Bronchial epithelial cell (primary cell): ENCODE measurements at regions not wholly inside any gene's neighbourhood (a gene's known extent, or its start where the extent isn't known, plus 50 kb on each side); places are given as distances from the start of the nearest gene placed in this dataset.
A peak's percentile ranks its signal among the peaks of the same experiment; 100 is the strongest.
"Not testable (repeated sequence)": the region's sequence is repeated elsewhere in the genome, so short reads cannot be mapped to it uniquely, and the experiment has no call there.

ENCODE experiments used
- DNase-seq: peaks from one replicate; pipeline ENCODE4 v3.0.0-alpha.2; 2010; ENCODE audit warnings: low read depth
- FAIRE-seq: peaks from 2 replicates; lab custom pipeline; 2011; peaks lifted over from hg19 to GRCh38; lab: Jason Lieb, UNC
- H3K27me3 ChIP-seq: 2 replicates; pipeline ENCODE4 v1.5.1; 2011; ENCODE audit warnings: low read length; ENCODE audit not compliant: control insufficient read depth, insufficient read depth
- H3K36me3 ChIP-seq: 2 replicates; pipeline ENCODE4 v1.5.1; 2011; ENCODE audit warnings: low read length; ENCODE audit not compliant: control insufficient read depth, insufficient read depth
- H3K4me3 ChIP-seq: 2 replicates; pipeline ENCODE4 v1.5.1; 2011; ENCODE audit warnings: mild to moderate bottlenecking, low read depth, low read length, control low read depth
- TF ChIP-seq, protein P1 (sequence below): IDR thresholded peaks from 2 replicates; pipeline ENCODE4 v1.5.1; 2011; ENCODE audit warnings: mild to moderate bottlenecking, moderate library complexity, low read length, control low read depth, inconsistent platforms; ENCODE audit not compliant: insufficient read depth, severe bottlenecking

DNA sequence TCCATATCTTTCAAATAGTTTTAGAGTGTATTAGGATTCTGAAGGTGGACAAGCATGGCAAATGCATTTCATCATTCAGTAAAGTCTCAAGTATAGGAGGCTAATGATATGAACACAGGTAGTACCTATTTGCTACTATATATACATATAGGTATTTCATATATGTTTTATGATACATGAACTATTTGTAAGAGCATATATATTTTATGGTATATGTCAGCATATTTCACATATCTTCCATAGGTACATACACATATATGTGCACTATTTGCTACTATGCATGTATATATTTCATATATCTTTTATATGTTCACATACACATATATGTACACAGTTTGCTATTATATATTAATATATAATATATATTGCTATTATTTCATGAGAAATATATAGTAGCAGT, 1291.7 kb upstream of the MIR17HG start:
- H3K36me3 ChIP-seq = no peaks in the 10 kb centered on the region
- TF ChIP-seq, protein P1, sequence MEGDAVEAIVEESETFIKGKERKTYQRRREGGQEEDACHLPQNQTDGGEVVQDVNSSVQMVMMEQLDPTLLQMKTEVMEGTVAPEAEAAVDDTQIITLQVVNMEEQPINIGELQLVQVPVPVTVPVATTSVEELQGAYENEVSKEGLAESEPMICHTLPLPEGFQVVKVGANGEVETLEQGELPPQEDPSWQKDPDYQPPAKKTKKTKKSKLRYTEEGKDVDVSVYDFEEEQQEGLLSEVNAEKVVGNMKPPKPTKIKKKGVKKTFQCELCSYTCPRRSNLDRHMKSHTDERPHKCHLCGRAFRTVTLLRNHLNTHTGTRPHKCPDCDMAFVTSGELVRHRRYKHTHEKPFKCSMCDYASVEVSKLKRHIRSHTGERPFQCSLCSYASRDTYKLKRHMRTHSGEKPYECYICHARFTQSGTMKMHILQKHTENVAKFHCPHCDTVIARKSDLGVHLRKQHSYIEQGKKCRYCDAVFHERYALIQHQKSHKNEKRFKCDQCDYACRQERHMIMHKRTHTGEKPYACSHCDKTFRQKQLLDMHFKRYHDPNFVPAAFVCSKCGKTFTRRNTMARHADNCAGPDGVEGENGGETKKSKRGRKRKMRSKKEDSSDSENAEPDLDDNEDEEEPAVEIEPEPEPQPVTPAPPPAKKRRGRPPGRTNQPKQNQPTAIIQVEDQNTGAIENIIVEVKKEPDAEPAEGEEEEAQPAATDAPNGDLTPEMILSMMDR = no peak
- no peaks in the 10 kb centered on the region for H3K27me3 ChIP-seq
- H3K4me3 ChIP-seq = no peak overlapping the region
- FAIRE-seq (no peak), DNase-seq (no peak)

DNA sequence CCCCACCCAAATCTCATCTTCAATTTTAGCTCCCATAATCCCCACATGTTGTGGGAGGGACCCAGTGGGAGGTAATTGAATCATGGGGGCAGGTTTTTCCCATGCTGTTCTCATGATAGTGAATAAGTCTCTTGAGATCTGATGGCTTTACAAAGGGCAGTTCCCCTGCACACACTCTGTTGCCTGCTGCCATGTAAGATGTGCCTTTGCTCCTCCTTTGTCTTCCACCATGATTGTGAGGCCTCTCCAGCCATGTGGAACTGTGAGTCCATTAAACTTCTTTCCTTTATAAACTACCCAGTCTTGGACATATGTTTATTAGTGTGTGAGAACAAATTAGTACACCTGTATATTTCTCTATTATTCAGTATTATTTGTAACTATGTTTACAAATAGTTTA, 1283.3 kb upstream of the MIR17HG start:
- H3K36me3 ChIP-seq, FAIRE-seq, H3K27me3 ChIP-seq, DNase-seq, H3K4me3 ChIP-seq: not testable (repeated sequence)

DNA sequence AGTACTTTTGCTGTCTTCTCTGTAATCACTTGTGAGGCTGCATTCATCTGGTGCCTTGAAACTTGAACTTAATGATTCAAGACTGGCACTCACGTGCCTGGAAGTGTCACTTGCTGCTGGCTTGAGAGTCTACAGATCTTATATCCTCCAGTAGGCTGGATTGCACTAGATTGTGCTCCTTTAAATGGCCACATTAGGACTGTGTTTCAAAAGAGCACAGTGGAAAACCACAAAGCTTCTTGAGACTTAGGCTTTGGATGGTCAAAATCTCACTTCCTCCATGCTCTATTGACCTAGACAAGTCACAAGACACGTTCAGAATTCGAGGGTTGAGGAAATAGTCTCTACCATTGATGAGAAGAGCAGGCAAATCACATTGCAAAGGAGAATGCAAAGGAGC, 1278.8 kb upstream of the MIR17HG start:
- TF ChIP-seq, protein P1 = no peak
- FAIRE-seq (no peak), DNase-seq (no peak)
- no peaks in the 10 kb centered on the region for H3K27me3 ChIP-seq
- no peak overlapping the region for H3K4me3 ChIP-seq
- no peaks in the 10 kb centered on the region for H3K36me3 ChIP-seq

DNA sequence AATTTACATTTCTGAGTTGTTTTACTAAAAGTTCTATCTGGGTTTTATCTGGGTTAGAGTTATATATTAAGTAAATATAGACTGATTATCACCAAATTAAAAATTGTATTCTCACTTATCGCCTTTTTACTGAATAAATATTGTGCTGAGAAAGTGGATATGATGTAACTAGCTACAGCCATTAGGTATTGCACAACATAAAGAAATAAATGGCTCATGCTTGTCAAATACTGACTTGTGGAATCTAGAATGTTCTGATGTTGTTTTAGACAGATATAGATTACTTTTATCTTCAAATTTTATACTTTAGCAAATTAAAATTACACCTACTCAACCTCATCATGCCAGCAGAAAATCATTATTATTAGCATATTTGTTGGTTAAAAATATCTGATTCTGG, 1277.1 kb upstream of the MIR17HG start:
- TF ChIP-seq, protein P1 = no peak
- FAIRE-seq = no peak
- Histone ChIP-seq H3K27me3 (no peaks in the 10 kb centered on the region), H3K36me3 (no peaks in the 10 kb centered on the region), H3K4me3 (no peak overlapping the region)
- peak; percentile 38 for DNase-seq

DNA sequence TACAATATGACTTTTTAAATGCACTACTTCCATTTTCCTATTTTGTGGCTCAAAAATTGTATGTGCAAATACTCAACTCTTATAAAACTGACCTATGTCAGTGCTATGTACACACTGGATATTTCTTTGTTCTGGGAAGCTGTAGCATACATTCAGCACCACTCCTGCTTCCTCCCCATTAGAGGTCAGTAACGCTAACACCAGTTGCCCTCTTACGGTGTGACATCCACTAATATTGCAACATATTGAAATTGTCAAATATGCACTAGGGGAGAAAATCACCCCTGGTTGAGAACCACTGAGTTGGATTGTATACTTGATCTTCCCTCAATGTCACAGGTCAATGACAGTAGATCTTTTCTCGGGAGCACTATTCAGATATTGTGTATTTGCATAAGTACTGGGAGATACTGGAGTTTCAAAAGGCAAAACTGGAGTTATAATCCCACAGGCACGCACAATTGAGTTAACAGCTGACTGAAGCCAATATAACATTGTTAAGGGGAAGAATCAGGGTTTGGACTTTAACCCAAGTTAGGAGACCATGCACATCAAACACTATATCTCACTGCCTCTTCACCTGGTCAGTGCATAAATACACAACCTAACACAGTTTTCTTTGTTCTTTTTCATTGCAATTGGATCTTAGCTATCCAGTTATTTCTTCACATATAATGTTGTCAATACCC, 1276.5 kb upstream of the MIR17HG start:
- Histone ChIP-seq H3K4me3 (no peak overlapping the region), H3K27me3 (no peaks in the 10 kb centered on the region), H3K36me3 (no peaks in the 10 kb centered on the region)
- TF ChIP-seq, protein P1 = no peak
- FAIRE-seq (no peak), DNase-seq (no peak)

DNA sequence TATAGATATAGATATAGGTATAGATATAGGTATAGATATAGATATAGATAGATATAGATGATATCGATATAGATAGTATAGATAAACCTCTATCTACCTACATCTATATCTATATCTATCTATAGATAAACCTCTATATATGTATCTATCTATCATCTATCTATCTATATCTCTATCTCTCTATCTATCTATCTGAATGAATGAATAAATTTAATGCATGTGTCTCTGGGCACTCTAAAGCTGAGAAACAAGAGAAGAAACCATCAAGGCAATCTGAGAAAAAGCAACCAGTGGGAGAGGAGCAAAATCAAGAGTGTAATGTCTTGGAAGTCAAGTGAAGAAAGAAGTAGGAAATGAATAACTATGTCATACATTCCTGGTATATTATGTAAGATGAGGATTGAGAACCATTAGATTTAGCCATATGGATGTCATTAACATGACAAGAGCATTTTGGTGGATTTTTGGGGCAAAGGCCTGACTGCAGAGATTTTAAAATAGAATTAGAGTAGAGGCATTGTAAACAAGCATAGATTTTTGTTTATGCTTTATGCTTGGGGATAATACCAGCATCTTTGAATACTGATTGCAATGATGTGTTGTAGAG, 1262.7 kb upstream of the MIR17HG start:
- no peak for FAIRE-seq
- DNase-seq = peak; percentile 8

More for the DNA sequence above, 1262.7 kb upstream of the MIR17HG start:
- TF ChIP-seq, protein P1 = no peak
- Histone ChIP-seq H3K4me3 (no peak overlapping the region), H3K27me3 (no peaks in the 10 kb centered on the region), H3K36me3 (no peaks in the 10 kb centered on the region)
